B cell (primary cell): ENCODE measurements at regions not wholly inside any gene's neighbourhood (a gene's known extent, or its start where the extent isn't known, plus 50 kb on each side); places are given as distances from the start of the nearest gene placed in this dataset.

Source experiments
- ATAC-seq: fragments of 200-7000 bp; cut with Tn5 transposase; one replicate; pipeline ENCODE4 v1.10.0; 2021; ENCODE audit warnings: low read depth, mild to moderate bottlenecking, moderate number of reproducible peaks, moderate library complexity
- CTCF ChIA-PET: fragments of 350-600 bp; sonication (Branson Sonifier 250); formaldehyde crosslinking; loops from one replicate; lab custom pipeline; 2021; ENCODE audit warnings: antibody characterized with exemption, inconsistent platforms; lab: Charles Lee
- POLR2A ChIA-PET: fragments of 350-600 bp; sonication (Branson Sonifier 250); formaldehyde crosslinking; loops from one replicate; lab custom pipeline; 2021; ENCODE audit warnings: antibody characterized with exemption; lab: Charles Lee
- DNase-seq: peaks from one replicate; pipeline ENCODE4 v3.0.0; 2013
- H2AFZ ChIP-seq: 2 replicates; pipeline ENCODE4 v1.6.1; 2012; ENCODE audit warnings: mild to moderate bottlenecking, low read depth, low read length; ENCODE audit not compliant: insufficient read depth, poor library complexity, severe bottlenecking
- H3K27ac ChIP-seq, 2 donors: 1 replicate in 1 of 2; 2 replicates in 1 of 2; pipeline ENCODE4 v1.5.1; 2012 to 2013; ENCODE audit warnings: low read length in 2 of 2, mild to moderate bottlenecking in 2 of 2, moderate library complexity in 1 of 2
- H3K27me3 ChIP-seq, 4 experiments: fragments of 200-600 bp in 1 of 4; sonication (generic) in 1 of 4; replicated peaks in 1 of 4; 1 replicate in 2 of 4; 2 replicates in 2 of 4; pipeline versions ENCODE4 v1.6.1 to v1.7.0; 2013 to 2016; ENCODE audit warnings: low read length in 3 of 4, mild to moderate bottlenecking in 2 of 4, mixed read lengths in 1 of 4, moderate library complexity in 1 of 4; ENCODE audit not compliant: insufficient read depth in 4 of 4, control insufficient read depth in 3 of 4; ENCODE audit errors: control extremely low read depth in 1 of 4
- H3K36me3 ChIP-seq, 2 experiments: replicated peaks in 1 of 2; 1 replicate in 1 of 2; 2 replicates in 1 of 2; pipeline versions ENCODE4 v1.6.1 to v1.7.1; 2013; ENCODE audit warnings: low read length in 1 of 2; ENCODE audit not compliant: insufficient read depth in 2 of 2, control insufficient read depth in 1 of 2; ENCODE audit errors: control extremely low read depth in 1 of 2, extremely low read depth in 1 of 2
- H3K4me1 ChIP-seq, 2 donors: fragments of 200-600 bp in 1 of 2; sonication (generic) in 1 of 2; 1 replicate in 1 of 2; 2 replicates in 1 of 2; pipeline versions ENCODE4 v1.5.1 to v1.6.1; 2013 to 2017; ENCODE audit warnings: low read length in 2 of 2; ENCODE audit not compliant: control insufficient read depth in 2 of 2, insufficient read depth in 2 of 2
- H3K4me2 ChIP-seq: replicated peaks from 2 replicates; pipeline ENCODE3; 2012; ENCODE audit warnings: mild to moderate bottlenecking, low read depth, low read length; ENCODE audit not compliant: poor library complexity, severe bottlenecking
- H3K4me3 ChIP-seq, 5 experiments: fragments of 200-600 bp in 1 of 5; sonication (generic) in 1 of 5; 1 replicate in 3 of 5; 2 replicates in 2 of 5; pipeline versions ENCODE4 v1.5.1 to v1.7.0; 2011 to 2016; ENCODE audit warnings: low read length in 4 of 5, mild to moderate bottlenecking in 4 of 5, low read depth in 2 of 5, control low read depth in 1 of 5, moderate library complexity in 1 of 5; ENCODE audit not compliant: insufficient read depth in 1 of 5; ENCODE audit errors: control extremely low read depth in 1 of 5, extremely low read depth in 1 of 5
- H3K79me2 ChIP-seq: fragments of 200-600 bp; sonication (generic); one replicate; pipeline ENCODE4 v1.6.0; 2016; ENCODE audit warnings: low read length; ENCODE audit not compliant: control insufficient read depth, insufficient read depth
- H3K9ac ChIP-seq: fragments of 200-600 bp; sonication (generic); 2 replicates; pipeline ENCODE4 v1.6.1; 2017; ENCODE audit warnings: mild to moderate bottlenecking, low read length, moderate library complexity
- H3K9me3 ChIP-seq, 3 donors: one replicate each; pipeline versions ENCODE4 v1.6.1 to v1.7.1; 2013; ENCODE audit warnings: low read length in 2 of 3; ENCODE audit not compliant: control insufficient read depth in 2 of 3, insufficient read depth in 1 of 3; ENCODE audit errors: control extremely low read depth in 1 of 3
- H4K20me1 ChIP-seq: 2 replicates; pipeline ENCODE4 v1.6.0; 2012; ENCODE audit warnings: mild to moderate bottlenecking, low read length; ENCODE audit not compliant: insufficient read depth, control insufficient read depth, poor library complexity, severe bottlenecking
- H3K27ac Mint-ChIP-seq: one replicate; pipeline ENCODE4 v1.8.0; 2021; ENCODE audit warnings: mixed read lengths
- H3K27me3 Mint-ChIP-seq: one replicate; pipeline ENCODE4 v1.8.0; 2021; ENCODE audit warnings: mixed read lengths
- H3K4me1 Mint-ChIP-seq: one replicate; pipeline ENCODE4 v1.8.0; 2021; ENCODE audit warnings: mixed read lengths
- H3K4me3 Mint-ChIP-seq: one replicate; pipeline ENCODE4 v1.8.0; 2021; ENCODE audit warnings: mixed read lengths
- H3K9me3 Mint-ChIP-seq: one replicate; pipeline ENCODE4 v1.8.0; 2022; ENCODE audit warnings: mixed read lengths; ENCODE audit not compliant: insufficient read depth
- CTCF ChIP-seq: fragments of 200-600 bp; IDR thresholded peaks from one replicate; pipeline ENCODE4 v1.8.0; 2022; ENCODE audit warnings: antibody characterized with exemption, mild to moderate bottlenecking
- EZH2 ChIP-seq: IDR thresholded peaks from 2 replicates; pipeline ENCODE4 v1.6.1; 2012; ENCODE audit warnings: borderline replicate concordance, low read depth, mild to moderate bottlenecking, moderate library complexity, low read length; ENCODE audit not compliant: insufficient read depth, poor library complexity, severe bottlenecking
- WGBS: methylation state at CpG from one replicate; pipeline ENCODE4 v1.1.5; 2013; ENCODE audit warnings: missing lambda C conversion rate; ENCODE audit not compliant: insufficient coverage; 5-methylcytosine and 5-hydroxymethylcytosine counted together
- intact Hi-C: fragments of 100-400 bp; cut with micrococcal nuclease; formaldehyde crosslinking; loops from one replicate; pipeline ENCODE4 v1.10.0; 2022

GRCh38 chr6:139912735-139913400 is 538.4 kb upstream of the CITED2 start:
- POLR2A ChIA-PET, result no interaction called here
- CTCF ChIA-PET, result no interaction called here
- Mint-ChIP-seq H3K9me3 (no peaks in the 10 kb centered on the region), H3K4me1 (no peaks in the 10 kb centered on the region), H3K27me3 (no peaks in the 10 kb centered on the region), H3K27ac (no peak overlapping the region), H3K4me3 (no peak overlapping the region)
- H3K79me2 ChIP-seq, result no peaks in the 10 kb centered on the region
- ATAC-seq, result no peak
- H3K4me3 ChIP-seq, result no peak overlapping the region
- H3K27ac ChIP-seq, result no peak overlapping the region
- no peak overlapping the region for H2AFZ ChIP-seq
- H4K20me1 ChIP-seq, result no peaks in the 10 kb centered on the region
- H3K36me3 ChIP-seq, result no peaks in the 10 kb centered on the region
- no peaks in the 10 kb centered on the region for H3K27me3 ChIP-seq
- intact Hi-C loops, result no loop called here
- H3K9ac ChIP-seq, result no peak overlapping the region
- DNase-seq, result no peak
- 100% methylated on average over 1 of the region's 10 CpGs for WGBS
- no peaks in the 10 kb centered on the region for H3K9me3 ChIP-seq
- no peak overlapping the region for H3K4me2 ChIP-seq
- H3K4me1 ChIP-seq, result no peaks in the 10 kb centered on the region
- TF ChIP-seq EZH2 (no peak), CTCF (no peak)

GRCh38 chr6:139909992-139910391 is 535.5 kb upstream of the CITED2 start:
- H3K4me1 ChIP-seq, result no peaks in the 10 kb centered on the region

More at GRCh38 chr6:139909992-139910391, 535.5 kb upstream of the CITED2 start:
- DNase-seq (no peak), ATAC-seq (no peak)
- Histone ChIP-seq H3K36me3 (no peaks in the 10 kb centered on the region), H3K9ac (no peak overlapping the region), H3K79me2 (no peaks in the 10 kb centered on the region), H4K20me1 (no peaks in the 10 kb centered on the region), H3K4me3 (no peak overlapping the region), H3K9me3 (no peaks in the 10 kb centered on the region), H3K27ac (no peak overlapping the region), H3K4me2 (no peak overlapping the region), H3K27me3 (no peaks in the 10 kb centered on the region), H2AFZ (no peak overlapping the region)
- Mint-ChIP-seq H3K27me3 (no peaks in the 10 kb centered on the region), H3K27ac (no peak overlapping the region), H3K4me1 (no peaks in the 10 kb centered on the region), H3K4me3 (no peak overlapping the region), H3K9me3 (no peaks in the 10 kb centered on the region)
- ChIA-PET POLR2A (no interaction called here), CTCF (interaction anchor here (1.7 kb wide), 1 partner anchor 540 kb away, joined by 3 read pairs; no protein-coding TSS in a partner anchor)
- TF ChIP-seq EZH2 (no peak), CTCF (no peak)
- intact Hi-C loops, result no loop called here
